ENCODE measurements at regions not wholly inside any gene's neighbourhood (a gene's known extent, or its start where the extent isn't known, plus 50 kb on each side); places are given as distances from the start of the nearest gene placed in this dataset.

- TF ChIP-seq HNF1B (CRISPR knock-in tag; IDR thresholded peaks at IDR 0.05) (peak; percentile 91), RXRB (CRISPR knock-in tag; IDR thresholded peaks at IDR 0.05; ENCODE audit: borderline replicate concordance) (peak; percentile 86; the same call in 1 of the 2 replicates), PBX2 (CRISPR knock-in tag; IDR thresholded peaks at IDR 0.05) (no peak), ZNF574 (CRISPR knock-in tag; IDR thresholded peaks at IDR 0.05) (peak; percentile 72), ZFYVE20 (CRISPR knock-in tag; IDR thresholded peaks at IDR 0.05; ENCODE audit: borderline replicate concordance, low read depth) (peak; percentile 82; the same call in 1 of the 2 replicates), ZNF556 (CRISPR knock-in tag; IDR thresholded peaks at IDR 0.05; ENCODE audit: borderline replicate concordance) (0 out of 2 replicates have a peak, but pooled peaks have one; percentile 77), CBX1 (IDR thresholded peaks at IDR 0.05; ENCODE audit: low read depth) (peak; percentile 92), HBP1 (CRISPR knock-in tag; IDR thresholded peaks at IDR 0.05; ENCODE audit: low read depth) (peak; percentile 85; the same call in 1 of the 2 replicates), ZFP1 (CRISPR knock-in tag; IDR thresholded peaks at IDR 0.05) (peak; percentile 56; the same call in 1 of the 2 replicates), ZBTB44 (CRISPR knock-in tag; IDR thresholded peaks at IDR 0.05) (no peak), HNF4A (CRISPR knock-in tag; IDR thresholded peaks at IDR 0.05) (peak; percentile 59), THAP7 (CRISPR knock-in tag; IDR thresholded peaks at IDR 0.05) (peak; percentile 59; the same call in 1 of the 2 replicates), TBX2 (CRISPR knock-in tag; IDR thresholded peaks at IDR 0.05; ENCODE audit: borderline replicate concordance) (peak; percentile 67; the same call in 1 of the 2 replicates), ZNF354B (CRISPR knock-in tag; IDR thresholded peaks at IDR 0.05) (no peak), ZNF224 (CRISPR knock-in tag; IDR thresholded peaks at IDR 0.05) (no peak; the same call in 1 of the 2 replicates), MBD4 (IDR thresholded peaks at IDR 0.05; ENCODE audit: borderline replicate concordance, low read length) (no peak), ZNF772 (CRISPR knock-in tag; IDR thresholded peaks at IDR 0.05) (peak; percentile 89), SAP130 (CRISPR knock-in tag; IDR thresholded peaks at IDR 0.05; ENCODE audit: low read depth) (peak; percentile 77), KAT8 (CRISPR knock-in tag; IDR thresholded peaks at IDR 0.05) (peak; percentile 79; the same call in 1 of the 2 replicates), NFIC (IDR thresholded peaks at IDR 0.05; ENCODE audit: low read length) (no peak), AGO2 (optimal IDR thresholded peaks at IDR 0.05; ENCODE audit: low read depth, low read length) (no peak)
Measured at GRCh38 chr6:43856005-43856765, 86.2 kb downstream of the VEGFA start (continued).
